ENCODE measurements at regions not wholly inside any gene's neighbourhood (a gene's known extent, or its start where the extent isn't known, plus 50 kb on each side); places are given as distances from the start of the nearest gene placed in this dataset.

DNA sequence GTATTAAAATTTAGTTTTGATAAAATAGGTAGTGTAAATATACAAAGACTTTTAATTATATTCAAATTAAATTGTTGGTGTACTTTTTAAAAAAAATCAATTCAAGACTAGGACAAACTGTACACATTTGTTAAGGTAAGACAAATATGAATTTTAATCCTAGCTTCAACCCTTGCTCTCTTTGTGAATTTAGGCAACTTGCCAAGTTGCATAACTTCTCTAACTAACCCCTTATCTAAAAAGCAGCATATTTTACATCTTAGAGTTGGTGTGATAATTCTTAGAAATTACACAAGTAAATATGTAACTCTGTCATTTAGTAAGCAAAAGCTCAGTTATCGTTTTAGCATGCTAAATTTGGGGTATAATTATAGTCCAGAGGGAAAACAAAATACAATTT lies 78.1 kb upstream of the FSTL5 start:
- Histone ChIP-seq H3K4me2 (ENCODE audit: low read depth, low read length) (no peak overlapping the region), H3K36me3 (replicated peaks; ENCODE audit: insufficient read depth, low read length) (no peaks in the 10 kb centered on the region), H3K4me3 (ENCODE audit: low read length) (no peak overlapping the region), H3K79me2 (ENCODE audit: low read length) (no peaks in the 10 kb centered on the region), H3K9ac (ENCODE audit: low read length) (no peak overlapping the region), H4K20me1 (ENCODE audit: insufficient read depth, low read length) (no peaks in the 10 kb centered on the region), H3K4me1 (ENCODE audit: low read length) (no peaks in the 10 kb centered on the region), H3K9me3 (replicated peaks; ENCODE audit: insufficient read depth, low read length) (no peaks in the 10 kb centered on the region), H3K9me2 (replicated peaks; ENCODE audit: insufficient read depth, low read length) (no peaks in the 10 kb centered on the region), H3F3A (ENCODE audit: insufficient read depth, low read length) (no peaks in the 10 kb centered on the region), H3K27ac (ENCODE audit: low read length) (no peak overlapping the region), H3K27me3 (replicated peaks; ENCODE audit: insufficient read depth, low read length) (no peaks in the 10 kb centered on the region), H2AFZ (ENCODE audit: low read length) (no peak overlapping the region)
- no peak for DNase-seq
- TF ChIP-seq, protein P1, sequence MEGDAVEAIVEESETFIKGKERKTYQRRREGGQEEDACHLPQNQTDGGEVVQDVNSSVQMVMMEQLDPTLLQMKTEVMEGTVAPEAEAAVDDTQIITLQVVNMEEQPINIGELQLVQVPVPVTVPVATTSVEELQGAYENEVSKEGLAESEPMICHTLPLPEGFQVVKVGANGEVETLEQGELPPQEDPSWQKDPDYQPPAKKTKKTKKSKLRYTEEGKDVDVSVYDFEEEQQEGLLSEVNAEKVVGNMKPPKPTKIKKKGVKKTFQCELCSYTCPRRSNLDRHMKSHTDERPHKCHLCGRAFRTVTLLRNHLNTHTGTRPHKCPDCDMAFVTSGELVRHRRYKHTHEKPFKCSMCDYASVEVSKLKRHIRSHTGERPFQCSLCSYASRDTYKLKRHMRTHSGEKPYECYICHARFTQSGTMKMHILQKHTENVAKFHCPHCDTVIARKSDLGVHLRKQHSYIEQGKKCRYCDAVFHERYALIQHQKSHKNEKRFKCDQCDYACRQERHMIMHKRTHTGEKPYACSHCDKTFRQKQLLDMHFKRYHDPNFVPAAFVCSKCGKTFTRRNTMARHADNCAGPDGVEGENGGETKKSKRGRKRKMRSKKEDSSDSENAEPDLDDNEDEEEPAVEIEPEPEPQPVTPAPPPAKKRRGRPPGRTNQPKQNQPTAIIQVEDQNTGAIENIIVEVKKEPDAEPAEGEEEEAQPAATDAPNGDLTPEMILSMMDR (IDR thresholded peaks at IDR 0.05; ENCODE audit: low read length): no peak
- no peak for TF ChIP-seq EZH2 (optimal IDR thresholded peaks at IDR 0.05; ENCODE audit: low read depth, low read length)
- TF ChIP-seq EZH2phosphoT487 (IDR thresholded peaks at IDR 0.05; ENCODE audit: low read length): no peak

DNA sequence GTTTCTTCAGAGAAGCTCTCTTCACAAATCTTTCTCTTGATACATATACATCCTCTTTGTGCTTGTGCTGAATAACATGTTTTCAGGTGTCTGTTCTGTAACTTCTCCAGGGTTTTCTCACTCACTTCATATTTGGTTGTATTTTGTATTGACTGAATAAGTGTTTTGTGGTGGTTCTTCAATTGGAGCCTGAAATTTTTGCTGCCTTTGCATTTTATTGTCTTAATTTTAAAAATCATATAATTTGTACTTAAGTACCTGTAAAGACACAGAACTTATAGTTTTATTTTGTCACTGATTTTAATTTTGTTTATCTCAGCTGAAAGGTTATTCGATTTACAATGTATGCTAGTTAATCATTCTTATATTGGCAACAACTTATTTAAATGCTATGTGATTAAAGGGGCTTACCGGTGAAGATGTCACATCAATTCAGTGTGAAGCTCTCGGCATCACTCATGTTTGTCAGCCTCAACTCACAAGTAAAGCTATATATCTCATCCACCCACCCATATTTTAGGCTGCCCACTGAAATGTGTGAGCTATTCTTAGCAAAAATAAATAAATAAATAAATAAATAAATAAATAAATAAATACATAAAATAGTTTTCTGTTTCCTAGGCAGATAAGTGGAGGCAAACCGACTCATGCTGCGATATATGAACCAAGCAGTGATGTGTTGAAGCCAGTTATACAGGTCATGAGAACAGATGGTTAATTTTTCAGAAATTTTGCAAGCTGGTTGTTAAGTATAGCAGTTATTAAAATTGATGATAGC lies 76.4 kb upstream of the FSTL5 start:
- Histone ChIP-seq H3K4me3 (ENCODE audit: low read length) (no peak overlapping the region), H3K27ac (ENCODE audit: low read length) (no peak overlapping the region), H3K79me2 (ENCODE audit: low read length) (no peaks in the 10 kb centered on the region), H3K9me3 (replicated peaks; ENCODE audit: insufficient read depth, low read length) (no peaks in the 10 kb centered on the region), H3F3A (ENCODE audit: insufficient read depth, low read length) (no peaks in the 10 kb centered on the region), H4K20me1 (ENCODE audit: insufficient read depth, low read length) (no peaks in the 10 kb centered on the region), H3K4me1 (ENCODE audit: low read length) (no peaks in the 10 kb centered on the region), H2AFZ (ENCODE audit: low read length) (no peak overlapping the region), H3K27me3 (replicated peaks; ENCODE audit: insufficient read depth, low read length) (no peaks in the 10 kb centered on the region), H3K36me3 (replicated peaks; ENCODE audit: insufficient read depth, low read length) (no peaks in the 10 kb centered on the region), H3K9me2 (replicated peaks; ENCODE audit: insufficient read depth, low read length) (no peaks in the 10 kb centered on the region), H3K4me2 (ENCODE audit: low read depth, low read length) (no peak overlapping the region), H3K9ac (ENCODE audit: low read length) (no peak overlapping the region)
- no peak for DNase-seq
- TF ChIP-seq, protein P1 (IDR thresholded peaks at IDR 0.05; ENCODE audit: low read length): no peak
- no peak for TF ChIP-seq EZH2phosphoT487 (IDR thresholded peaks at IDR 0.05; ENCODE audit: low read length)
- no peak for TF ChIP-seq EZH2 (optimal IDR thresholded peaks at IDR 0.05; ENCODE audit: low read depth, low read length)

DNA sequence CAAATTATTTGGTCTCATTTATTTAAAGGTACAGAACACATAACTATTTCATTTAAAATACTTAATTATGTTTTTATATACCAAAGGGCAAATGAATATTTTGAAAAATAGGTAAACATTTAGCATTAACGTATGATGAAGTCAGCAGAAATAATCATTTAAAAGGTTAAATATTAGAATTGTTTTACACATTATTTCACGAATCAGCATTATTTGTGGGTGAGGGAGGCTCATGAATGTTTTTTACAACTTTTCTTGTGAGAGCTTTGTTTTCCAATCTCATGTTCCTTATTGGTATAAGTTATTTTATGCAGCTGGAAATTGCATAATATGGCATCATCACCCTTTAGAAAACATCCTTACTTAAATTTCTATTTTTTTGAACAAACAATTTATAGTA lies 73.9 kb upstream of the FSTL5 start:
- Histone ChIP-seq H3K27me3 (replicated peaks; ENCODE audit: insufficient read depth, low read length) (no peaks in the 10 kb centered on the region), H3K9ac (ENCODE audit: low read length) (no peak overlapping the region), H3F3A (ENCODE audit: insufficient read depth, low read length) (no peaks in the 10 kb centered on the region), H3K4me2 (ENCODE audit: low read depth, low read length) (no peak overlapping the region), H3K79me2 (ENCODE audit: low read length) (no peaks in the 10 kb centered on the region), H3K4me3 (ENCODE audit: low read length) (no peak overlapping the region), H3K27ac (ENCODE audit: low read length) (no peak overlapping the region), H2AFZ (ENCODE audit: low read length) (no peak overlapping the region), H3K4me1 (ENCODE audit: low read length) (no peaks in the 10 kb centered on the region), H3K9me3 (replicated peaks; ENCODE audit: insufficient read depth, low read length) (no peaks in the 10 kb centered on the region), H4K20me1 (ENCODE audit: insufficient read depth, low read length) (no peaks in the 10 kb centered on the region), H3K36me3 (replicated peaks; ENCODE audit: insufficient read depth, low read length) (no peaks in the 10 kb centered on the region), H3K9me2 (replicated peaks; ENCODE audit: insufficient read depth, low read length) (no peaks in the 10 kb centered on the region)
- TF ChIP-seq, protein P1 (IDR thresholded peaks at IDR 0.05; ENCODE audit: low read length): no peak
- TF ChIP-seq EZH2phosphoT487 (IDR thresholded peaks at IDR 0.05; ENCODE audit: low read length) (no peak), EZH2 (optimal IDR thresholded peaks at IDR 0.05; ENCODE audit: low read depth, low read length) (no peak)
- no peak for DNase-seq
